H9 (cell line): ENCODE measurements at regions not wholly inside any gene's neighbourhood (a gene's known extent, or its start where the extent isn't known, plus 50 kb on each side); places are given as distances from the start of the nearest gene placed in this dataset.

Experiments
- DNase-seq: peaks from one replicate; pipeline ENCODE4 v3.0.0-alpha.2; 2017
- H2AFZ ChIP-seq: one replicate; pipeline ENCODE4 v1.6.1; 2013; ENCODE audit warnings: mild to moderate bottlenecking, low read length, control low read depth, moderate library complexity
- H2AK5ac ChIP-seq: 2 replicates; pipeline ENCODE4 v1.6.1; 2013; ENCODE audit warnings: low read length, control low read depth, mixed read lengths; ENCODE audit not compliant: insufficient read length
- H2BK120ac ChIP-seq: one replicate; pipeline ENCODE4 v1.6.1; 2013; ENCODE audit warnings: low read depth, mild to moderate bottlenecking, low read length, control low read depth, inconsistent platforms; ENCODE audit not compliant: poor library complexity, severe bottlenecking
- H2BK12ac ChIP-seq: 2 replicates; pipeline ENCODE4 v1.6.1; 2013; ENCODE audit warnings: low read length, control low read depth, mixed read lengths, low read depth; ENCODE audit not compliant: insufficient read length
- H2BK15ac ChIP-seq: 2 replicates; pipeline ENCODE4 v1.6.1; 2013; ENCODE audit warnings: low read depth, low read length, control low read depth
- H2BK20ac ChIP-seq: one replicate; pipeline ENCODE4 v1.6.1; 2013; ENCODE audit warnings: low read depth, mild to moderate bottlenecking, low read length, control low read depth, inconsistent platforms; ENCODE audit not compliant: poor library complexity, severe bottlenecking
- H2BK5ac ChIP-seq: 2 replicates; pipeline ENCODE4 v1.6.1; 2013; ENCODE audit warnings: low read length, control low read depth, mixed read lengths; ENCODE audit not compliant: insufficient read length
- H3K14ac ChIP-seq: 2 replicates; pipeline ENCODE4 v1.6.1; 2013; ENCODE audit warnings: low read length, control low read depth; ENCODE audit not compliant: insufficient read depth
- H3K18ac ChIP-seq: 2 replicates; pipeline ENCODE4 v1.6.1; 2013; ENCODE audit warnings: low read depth, mild to moderate bottlenecking, mixed read lengths, low read length, control low read depth; ENCODE audit not compliant: insufficient read length
- H3K23ac ChIP-seq: 2 replicates; pipeline ENCODE4 v1.6.1; 2013; ENCODE audit warnings: low read length, control low read depth, mixed read lengths, low read depth; ENCODE audit not compliant: insufficient read length
- H3K23me2 ChIP-seq: 2 replicates; pipeline ENCODE4 v1.6.1; 2013; ENCODE audit warnings: low read depth, mild to moderate bottlenecking, mixed read lengths, low read length, control low read depth; ENCODE audit not compliant: insufficient read length, poor library complexity, severe bottlenecking
- H3K27ac ChIP-seq: 2 replicates; pipeline ENCODE4 v1.5.1; 2013; ENCODE audit warnings: low read length, control low read depth, mixed read lengths, low read depth; ENCODE audit not compliant: insufficient read length
- H3K27me3 ChIP-seq: 2 replicates; pipeline ENCODE4 v1.6.1; 2013; ENCODE audit warnings: low read length, control low read depth, inconsistent platforms; ENCODE audit not compliant: insufficient read depth
- H3K4ac ChIP-seq: 2 replicates; pipeline ENCODE4 v1.6.1; 2013; ENCODE audit warnings: low read depth, mild to moderate bottlenecking, control low read depth, inconsistent platforms, low read length, moderate library complexity
- H3K4me1 ChIP-seq: 2 replicates; pipeline ENCODE4 v1.6.1; 2013; ENCODE audit warnings: low read length, control low read depth, inconsistent platforms; ENCODE audit not compliant: insufficient read depth
- H3K4me2 ChIP-seq: 2 replicates; pipeline ENCODE4 v1.6.1; 2013; ENCODE audit warnings: low read length, control low read depth, mixed read lengths; ENCODE audit not compliant: insufficient read length, insufficient read depth
- H3K56ac ChIP-seq: 2 replicates; pipeline ENCODE4 v1.6.1; 2013; ENCODE audit warnings: low read depth, mild to moderate bottlenecking, mixed read lengths, low read length, control low read depth; ENCODE audit not compliant: insufficient read length
- H3K79me1 ChIP-seq: 2 replicates; pipeline ENCODE4 v1.6.1; 2013; ENCODE audit warnings: low read depth, mild to moderate bottlenecking, moderate library complexity, low read length, control low read depth, inconsistent platforms; ENCODE audit not compliant: insufficient read depth, poor library complexity, severe bottlenecking
- H3K79me2 ChIP-seq: 2 replicates; pipeline ENCODE4 v1.6.1; 2013; ENCODE audit warnings: low read length, control low read depth, inconsistent platforms; ENCODE audit not compliant: insufficient read depth
- H3K9ac ChIP-seq: 2 replicates; pipeline ENCODE4 v1.6.1; 2013; ENCODE audit warnings: low read length, control low read depth, mixed read lengths; ENCODE audit not compliant: insufficient read length; ENCODE audit errors: extremely low read depth
- H3K9me3 ChIP-seq: one replicate; pipeline ENCODE4 v1.6.1; 2013; ENCODE audit warnings: low read depth, low read length, inconsistent platforms; ENCODE audit not compliant: control insufficient read depth
- H3T11ph ChIP-seq: one replicate; pipeline ENCODE4 v1.6.1; 2013; ENCODE audit warnings: mild to moderate bottlenecking, low read length, control low read depth, inconsistent platforms
- H4K20me1 ChIP-seq: one replicate; pipeline ENCODE4 v1.6.1; 2013; ENCODE audit not compliant: control insufficient read depth, insufficient read length, insufficient read depth
- H4K5ac ChIP-seq: 2 replicates; pipeline ENCODE4 v1.6.1; 2013; ENCODE audit warnings: low read depth, mild to moderate bottlenecking, mixed read lengths, low read length, control low read depth; ENCODE audit not compliant: insufficient read length
- H4K8ac ChIP-seq: replicated peaks from 2 replicates; pipeline ENCODE4 v1.6.1; 2013; ENCODE audit warnings: low read length, control low read depth, mixed read lengths, low read depth; ENCODE audit not compliant: insufficient read length
- H4K91ac ChIP-seq: 2 replicates; pipeline ENCODE4 v1.6.1; 2013; ENCODE audit warnings: low read depth, mild to moderate bottlenecking, moderate library complexity, mixed read lengths, low read length, control low read depth; ENCODE audit not compliant: insufficient read length
- H3K27ac Mint-ChIP-seq, 3 experiments: 2 replicates in 2 of 3; 3 replicates in 1 of 3; pipeline ENCODE4 v1.8.0; 2020 to 2021; ENCODE audit warnings: mixed read lengths in 3 of 3, mild to moderate bottlenecking in 1 of 3, moderate library complexity in 1 of 3
- H3K27me3 Mint-ChIP-seq: 2 replicates; pipeline ENCODE4 v1.8.0; 2021; ENCODE audit warnings: low read depth, mild to moderate bottlenecking, moderate library complexity, mixed read lengths
- H3K36me3 Mint-ChIP-seq, 3 experiments: 2 replicates in 2 of 3; 3 replicates in 1 of 3; pipeline ENCODE4 v1.8.0; 2020 to 2021; ENCODE audit warnings: low read depth in 3 of 3, mixed read lengths in 3 of 3; ENCODE audit not compliant: insufficient read depth in 1 of 3
- H3K4me1 Mint-ChIP-seq, 2 experiments: 2 replicates each; pipeline ENCODE4 v1.8.0; 2020; ENCODE audit warnings: mixed read lengths in 2 of 2
- H3K4me3 Mint-ChIP-seq, 2 experiments: 2 replicates in 1 of 2; 3 replicates in 1 of 2; pipeline ENCODE4 v1.8.0; 2020 to 2021; ENCODE audit warnings: mild to moderate bottlenecking in 2 of 2, mixed read lengths in 2 of 2, moderate library complexity in 1 of 2
- H3K9me3 Mint-ChIP-seq, 2 experiments: 2 replicates in 1 of 2; 3 replicates in 1 of 2; pipeline ENCODE4 v1.8.0; 2020; ENCODE audit warnings: mild to moderate bottlenecking in 2 of 2, mixed read lengths in 2 of 2, moderate library complexity in 1 of 2
- WGBS: extraction: QIAGEN DNeasy Blood & Tissue Kit; methylation state at CpG from one replicate; pipeline ENCODE4 v1.1.7; 2013; ENCODE audit warnings: missing lambda C conversion rate, low lambda C conversion rate, mixed read lengths; ENCODE audit not compliant: insufficient read length; ENCODE audit errors: extremely low coverage; 5-methylcytosine and 5-hydroxymethylcytosine counted together
- TF ChIP-seq, protein P1 (sequence below): fragments of 200-600 bp; sonication (generic); conservative IDR thresholded peaks from 3 replicates; pipeline ENCODE4 v1.8.0; 2021; ENCODE audit warnings: antibody characterized with exemption, mild to moderate bottlenecking

DNA sequence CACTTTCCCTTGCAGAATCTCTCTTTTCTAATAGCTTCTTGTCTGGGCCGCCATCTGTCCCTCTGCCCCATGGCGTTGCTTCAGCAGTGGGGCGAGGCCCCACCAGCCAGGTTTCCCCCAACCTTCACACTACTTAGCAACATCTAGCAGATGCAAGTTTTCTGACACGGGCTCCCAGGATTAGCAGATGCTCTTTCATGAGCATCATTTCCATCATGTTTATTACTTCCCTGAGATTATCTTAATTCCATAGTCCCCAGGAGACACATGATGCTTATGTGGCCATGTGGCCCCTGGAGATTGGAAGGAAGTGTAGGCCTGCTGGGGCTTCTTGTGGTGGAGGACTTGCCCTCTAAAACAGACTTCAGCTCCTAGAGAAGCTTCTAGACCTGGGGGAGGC is 102.0 kb upstream of the MYL2 start:
- Histone ChIP-seq H3K14ac (no peak overlapping the region), H3K23me2 (no peaks in the 10 kb centered on the region), H3K18ac (no peak overlapping the region), H4K91ac (no peak overlapping the region), H4K20me1 (no peaks in the 10 kb centered on the region), H2BK5ac (no peak overlapping the region), H2BK12ac (no peak overlapping the region), H3K9me3 (no peaks in the 10 kb centered on the region), H2AFZ (no peak overlapping the region), H3K4me2 (no peak overlapping the region), H3K9ac (no peak overlapping the region), H2BK15ac (no peak overlapping the region), H4K5ac (no peak overlapping the region), H3K79me1 (no peaks in the 10 kb centered on the region), H2BK120ac (no peak overlapping the region), H3K4ac (no peak overlapping the region), H3K56ac (no peak overlapping the region), H3K79me2 (no peaks in the 10 kb centered on the region), H3K27ac (no peak overlapping the region), H3K4me1 (no peaks in the 10 kb centered on the region), H3K23ac (no peak overlapping the region), H2BK20ac (no peak overlapping the region), H2AK5ac (no peak overlapping the region), H3K27me3 (no peaks in the 10 kb centered on the region; the same call in 1 of the 2 replicates), H4K8ac (no peak overlapping the region), H3T11ph (no peak overlapping the region)
- no peaks in the 10 kb centered on the region for H3K9me3 Mint-ChIP-seq
- TF ChIP-seq, protein P1, sequence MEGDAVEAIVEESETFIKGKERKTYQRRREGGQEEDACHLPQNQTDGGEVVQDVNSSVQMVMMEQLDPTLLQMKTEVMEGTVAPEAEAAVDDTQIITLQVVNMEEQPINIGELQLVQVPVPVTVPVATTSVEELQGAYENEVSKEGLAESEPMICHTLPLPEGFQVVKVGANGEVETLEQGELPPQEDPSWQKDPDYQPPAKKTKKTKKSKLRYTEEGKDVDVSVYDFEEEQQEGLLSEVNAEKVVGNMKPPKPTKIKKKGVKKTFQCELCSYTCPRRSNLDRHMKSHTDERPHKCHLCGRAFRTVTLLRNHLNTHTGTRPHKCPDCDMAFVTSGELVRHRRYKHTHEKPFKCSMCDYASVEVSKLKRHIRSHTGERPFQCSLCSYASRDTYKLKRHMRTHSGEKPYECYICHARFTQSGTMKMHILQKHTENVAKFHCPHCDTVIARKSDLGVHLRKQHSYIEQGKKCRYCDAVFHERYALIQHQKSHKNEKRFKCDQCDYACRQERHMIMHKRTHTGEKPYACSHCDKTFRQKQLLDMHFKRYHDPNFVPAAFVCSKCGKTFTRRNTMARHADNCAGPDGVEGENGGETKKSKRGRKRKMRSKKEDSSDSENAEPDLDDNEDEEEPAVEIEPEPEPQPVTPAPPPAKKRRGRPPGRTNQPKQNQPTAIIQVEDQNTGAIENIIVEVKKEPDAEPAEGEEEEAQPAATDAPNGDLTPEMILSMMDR = no peak
- peak overlapping the region in 2 of 3 experiments; percentile 61 to 80; a peak in 3 of 7 replicates for H3K27ac Mint-ChIP-seq
- no peak overlapping the region for H3K4me3 Mint-ChIP-seq
- H3K36me3 Mint-ChIP-seq = no peaks in the 10 kb centered on the region
- whole genome bisulfite sequencing = no CpG with 5 or more reads among the region's 4 CpGs
- peaks cover 59% of the 10 kb centered on the region for H3K27me3 Mint-ChIP-seq
- DNase-seq = no peak
- peaks cover 3 to 8% of the 10 kb centered on the region in 2 experiments; a peak in 1 of 4 replicates for H3K4me1 Mint-ChIP-seq
